HuH-7.5 (cell line): ENCODE measurements at regions not wholly inside any gene's neighbourhood (a gene's known extent, or its start where the extent isn't known, plus 50 kb on each side); places are given as distances from the start of the nearest gene placed in this dataset.
"Not testable (repeated sequence)": the region's sequence is repeated elsewhere in the genome, so short reads cannot be mapped to it uniquely, and the experiment has no call there.

Experiments
- DNase-seq: peaks from one replicate; pipeline ENCODE4 v3.0.0; 2011; ENCODE audit warnings: low spot score

GRCh38 chr4:15294202-15294601 lies 133.6 kb upstream of the C1QTNF7 start:
- DNase-seq = no peak

GRCh38 chr4:15294832-15295231 lies 133.0 kb upstream of the C1QTNF7 start:
- DNase-seq = no peak

- no peak for DNase-seq
These were observed 132.2 kb upstream of the C1QTNF7 start for GRCh38 chr4:15295421-15296162.

GRCh38 chr4:15297344-15297743 lies 130.5 kb upstream of the C1QTNF7 start:
- no peak for DNase-seq

GRCh38 chr4:15299627-15300026 lies 128.2 kb upstream of the C1QTNF7 start:
- DNase-seq = no peak

GRCh38 chr4:15303052-15303641 lies 124.7 kb upstream of the C1QTNF7 start:
- no peak for DNase-seq

- no peak for DNase-seq
These were observed 112.9 kb upstream of the C1QTNF7 start for GRCh38 chr4:15314974-15315373.

- DNase-seq = no peak
These were observed 110.6 kb upstream of the C1QTNF7 start for GRCh38 chr4:15317246-15317645.

GRCh38 chr4:15318621-15319348 lies 109.0 kb upstream of the C1QTNF7 start:
- DNase-seq = no peak

- DNase-seq = no peak
These were observed 107.6 kb upstream of the C1QTNF7 start for GRCh38 chr4:15320121-15320678.

- DNase-seq = no peak
These were observed 105.8 kb upstream of the C1QTNF7 start for GRCh38 chr4:15322006-15322405.

- no peak for DNase-seq
These were observed 101.8 kb upstream of the C1QTNF7 start for GRCh38 chr4:15325987-15326386.

- no peak for DNase-seq
These were observed 100.2 kb upstream of the C1QTNF7 start for GRCh38 chr4:15327311-15328298.

- no peak for DNase-seq
These were observed 95.9 kb upstream of the C1QTNF7 start for GRCh38 chr4:15331930-15332329.

- no peak for DNase-seq
These were observed 95.5 kb upstream of the C1QTNF7 start for GRCh38 chr4:15332377-15332776.

GRCh38 chr4:15333692-15334633 lies 93.9 kb upstream of the C1QTNF7 start:
- no peak for DNase-seq

- DNase-seq = no peak
These were observed 91.2 kb upstream of the C1QTNF7 start for GRCh38 chr4:15336410-15337167.

- DNase-seq = not testable (repeated sequence)
These were observed 90.6 kb upstream of the C1QTNF7 start for GRCh38 chr4:15337168-15337657.

- no peak for DNase-seq
These were observed 88.1 kb upstream of the C1QTNF7 start for GRCh38 chr4:15339737-15340136.

- no peak for DNase-seq
These were observed 87.5 kb upstream of the C1QTNF7 start for GRCh38 chr4:15340332-15340731.
